GM19023 (cell line): ENCODE measurements at regions not wholly inside any gene's neighbourhood (a gene's known extent, or its start where the extent isn't known, plus 50 kb on each side); places are given as distances from the start of the nearest gene placed in this dataset.

Experiments used
- ATAC-seq: cut with Tn5 transposase; IDR thresholded peaks from one replicate; pipeline ENCODE4 v1.9.1; 2021; ENCODE audit warnings: mild to moderate bottlenecking, moderate library complexity; ENCODE audit not compliant: unreplicated experiment

DNA sequence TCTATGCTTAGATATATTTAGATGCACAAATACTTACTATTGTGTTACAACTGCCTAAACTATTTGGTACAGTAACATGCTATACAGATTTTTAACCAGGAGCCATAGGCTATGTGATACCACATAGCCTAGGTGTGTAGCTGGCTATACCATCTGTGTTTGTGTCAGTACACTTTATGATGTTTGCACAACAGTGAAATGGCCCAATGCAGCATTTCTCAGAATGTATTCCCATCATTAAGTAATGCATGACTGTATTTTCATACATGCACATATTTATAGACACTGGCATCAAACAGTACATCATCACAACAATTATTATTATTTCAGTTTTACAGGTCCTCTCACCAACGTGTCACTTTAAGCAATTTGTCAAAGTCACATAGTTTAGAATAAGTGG is 979.5 kb upstream of the TENM4 start:
- ATAC-seq = no peak

DNA sequence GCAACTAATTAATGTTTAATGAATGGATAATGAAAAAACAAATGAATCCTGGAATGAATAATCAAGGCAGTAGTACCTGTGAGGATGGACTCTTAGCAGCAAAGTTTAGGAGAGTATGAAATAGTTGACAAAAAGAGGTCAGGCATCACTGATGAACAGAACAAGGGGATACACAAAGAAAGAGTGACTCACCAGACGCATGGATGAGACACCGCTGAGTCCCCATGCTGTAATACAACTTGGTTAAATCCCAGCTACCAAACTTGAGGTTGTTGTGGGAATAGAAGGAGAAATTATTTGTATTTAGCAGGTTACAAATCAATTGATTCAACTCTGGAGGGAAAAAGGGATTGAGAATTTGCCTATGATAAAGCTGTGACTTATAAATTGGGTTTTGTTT is 976.9 kb upstream of the TENM4 start:
- no peak for ATAC-seq

DNA sequence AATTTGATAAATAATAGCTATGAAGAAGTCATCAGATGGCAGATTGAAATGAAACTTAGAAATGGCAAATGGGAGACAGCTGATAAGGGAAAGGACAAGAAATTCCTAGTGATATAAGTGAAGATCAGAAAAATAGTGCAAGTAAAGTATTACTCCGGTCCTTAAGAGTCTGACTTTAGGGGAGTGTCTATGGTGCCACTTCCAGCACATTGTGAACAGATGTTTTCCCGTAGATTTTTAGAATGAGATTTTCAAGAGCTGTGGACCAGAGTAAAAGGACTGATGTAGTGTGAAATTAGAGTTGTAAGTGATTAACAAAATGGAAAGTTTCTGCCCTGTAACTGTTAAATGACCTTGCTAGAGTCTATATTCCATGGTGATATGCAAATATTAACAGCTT is 974.8 kb upstream of the TENM4 start:
- ATAC-seq = no peak

DNA sequence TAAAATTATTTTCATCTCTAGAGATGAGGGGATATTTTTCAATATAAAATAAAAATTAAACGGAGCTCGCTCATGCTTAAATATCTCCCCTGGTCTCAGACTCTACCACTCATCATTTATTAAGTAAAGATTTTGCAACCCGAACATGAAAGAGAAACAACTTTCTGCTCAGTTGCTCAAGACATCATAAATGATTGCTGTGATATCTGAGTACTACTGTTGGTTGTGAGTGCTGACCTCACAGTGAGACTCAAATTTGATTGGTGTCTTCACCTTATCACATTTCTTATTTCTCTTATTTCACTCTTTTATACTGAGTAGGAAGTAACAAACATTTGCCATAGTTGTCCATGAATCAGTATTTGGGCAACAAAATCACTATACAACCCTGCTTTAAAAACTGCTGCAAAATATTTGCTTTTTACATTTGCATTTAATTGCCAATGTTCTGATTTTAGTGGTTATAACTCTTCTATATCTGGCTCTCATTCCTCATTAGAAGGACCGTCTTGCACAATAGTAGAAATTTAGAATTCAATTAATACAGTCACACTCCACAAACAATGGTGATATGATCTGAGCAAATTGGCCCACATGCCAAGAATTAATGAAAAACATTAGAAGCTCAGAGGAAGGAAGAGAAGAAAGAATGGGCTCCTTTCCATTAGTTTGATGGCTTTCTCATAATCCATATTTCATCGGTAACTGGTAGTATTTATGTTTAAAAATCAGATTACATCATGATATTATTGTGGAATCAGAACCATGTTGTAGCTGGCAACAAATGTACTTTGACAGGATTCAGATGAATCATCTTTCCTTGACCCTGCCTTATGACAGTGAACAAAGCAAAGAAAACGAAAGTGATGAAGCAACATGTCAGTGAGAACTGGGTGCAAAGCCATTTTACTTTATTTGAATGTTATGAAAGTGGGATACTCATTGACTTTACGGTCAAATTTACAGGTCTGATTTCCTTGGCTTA is 973.6 kb upstream of the TENM4 start:
- ATAC-seq = no peak

DNA sequence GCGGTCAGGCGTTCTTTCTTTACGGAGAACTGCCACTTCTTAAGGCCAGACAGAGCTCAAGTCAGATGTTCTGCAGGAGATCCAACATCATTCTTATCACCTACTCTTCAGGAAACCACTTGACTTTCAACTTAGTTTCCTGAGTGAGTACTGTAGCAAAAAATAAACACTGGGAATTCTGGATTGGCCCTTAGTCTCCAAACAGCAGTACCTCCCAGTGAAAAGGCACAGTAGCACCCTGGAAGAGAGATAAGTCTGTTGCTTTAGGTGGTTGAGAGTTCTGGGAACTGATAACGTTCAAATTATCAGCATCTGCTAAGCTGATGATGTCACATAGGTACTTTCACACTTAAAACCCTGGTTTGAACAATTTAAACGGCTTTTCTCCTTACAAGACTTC is 971.8 kb upstream of the TENM4 start:
- ATAC-seq = no peak

DNA sequence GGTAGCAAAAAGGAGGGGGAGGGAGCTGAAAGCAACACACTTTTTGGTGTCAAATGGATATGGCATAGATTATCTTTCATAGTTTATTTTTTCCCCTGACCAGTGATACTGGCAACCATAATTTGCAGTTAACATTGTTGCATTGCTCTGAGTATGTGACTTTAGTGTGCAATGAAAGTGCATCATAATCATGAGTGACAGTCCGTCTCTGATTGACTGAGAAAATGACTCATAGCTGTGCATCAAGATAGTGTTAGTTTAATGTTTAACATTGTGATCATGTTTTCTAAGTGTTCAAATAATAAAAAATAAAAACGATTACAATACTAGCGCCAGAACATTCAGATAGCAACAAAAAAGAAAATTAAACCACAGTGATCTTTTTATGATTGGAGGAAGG is 952.4 kb upstream of the TENM4 start:
- ATAC-seq = no peak

DNA sequence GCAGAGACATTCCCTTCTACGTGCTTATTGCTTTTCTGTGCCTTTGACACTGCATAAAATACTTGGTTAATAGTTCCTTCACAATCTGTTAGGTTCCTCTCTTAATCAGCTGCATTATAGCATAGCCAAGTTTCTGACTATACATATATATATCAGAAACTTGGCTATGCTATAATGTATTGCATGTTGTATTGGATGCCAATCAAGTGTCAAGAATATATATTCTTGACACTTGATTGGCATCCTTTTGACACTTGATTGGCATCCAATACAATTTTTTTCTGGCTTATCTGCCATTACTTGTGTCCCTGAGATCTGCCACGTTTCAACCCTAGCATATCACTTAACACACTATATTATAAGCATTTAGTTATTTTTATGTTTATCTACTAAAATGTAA is 949.7 kb upstream of the TENM4 start:
- no peak for ATAC-seq

DNA sequence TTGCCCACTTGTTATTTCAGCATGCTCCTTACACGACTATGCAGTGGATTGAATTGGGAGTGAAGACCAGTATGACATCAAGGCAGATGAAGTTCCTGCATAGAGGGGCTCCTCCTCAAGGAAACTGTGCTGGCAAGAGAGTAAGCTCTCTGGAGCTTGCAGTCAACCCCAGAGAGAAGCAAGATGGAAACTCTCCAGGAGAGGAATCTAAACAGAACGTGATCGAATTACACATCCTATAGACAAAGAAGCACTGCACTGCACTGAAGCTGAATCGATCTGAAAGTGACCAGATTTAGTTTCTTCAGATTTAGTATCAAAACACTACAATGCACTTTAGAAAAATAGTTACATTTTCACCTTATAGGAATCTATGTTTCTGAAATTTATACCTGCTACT is 947.7 kb upstream of the TENM4 start:
- ATAC-seq = no peak

DNA sequence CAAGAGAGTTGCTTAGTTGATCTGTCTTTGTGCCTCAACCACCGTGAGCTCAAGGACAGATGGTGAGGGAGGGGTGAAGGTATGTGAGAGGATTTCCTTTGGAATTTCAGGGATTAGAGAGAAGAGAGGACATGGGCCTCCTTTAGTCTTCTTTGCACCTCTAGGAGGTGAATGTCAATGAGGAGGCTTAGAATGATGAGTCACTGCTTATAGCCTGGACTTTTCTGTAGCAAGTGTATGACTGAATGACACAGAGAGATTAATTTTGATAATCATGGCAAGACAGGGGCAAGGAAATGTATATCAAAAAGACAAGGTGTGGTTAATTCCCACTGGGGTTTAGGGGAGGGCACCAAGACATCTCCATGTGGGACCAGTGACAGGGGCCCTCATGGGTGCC is 947.3 kb upstream of the TENM4 start:
- ATAC-seq = no peak

DNA sequence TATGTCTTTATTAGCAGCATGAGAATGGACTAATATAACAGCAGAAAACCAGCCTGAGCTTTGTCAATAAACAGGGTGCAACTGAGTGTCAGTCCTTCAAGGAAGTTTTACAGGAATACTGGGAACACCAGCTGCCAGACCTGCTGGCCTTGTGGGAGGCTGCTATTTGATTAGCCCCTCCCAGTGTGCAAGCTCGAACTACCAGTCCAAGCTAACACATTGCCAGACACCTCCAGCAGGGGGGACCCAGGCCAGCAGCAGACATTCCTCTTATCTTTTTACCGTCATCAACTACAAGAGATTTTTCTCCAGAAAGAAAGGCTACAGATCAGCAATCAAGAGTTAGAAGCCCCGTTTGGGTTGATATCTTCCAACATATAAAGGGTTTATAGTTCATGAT is 942.8 kb upstream of the TENM4 start:
- ATAC-seq = no peak

DNA sequence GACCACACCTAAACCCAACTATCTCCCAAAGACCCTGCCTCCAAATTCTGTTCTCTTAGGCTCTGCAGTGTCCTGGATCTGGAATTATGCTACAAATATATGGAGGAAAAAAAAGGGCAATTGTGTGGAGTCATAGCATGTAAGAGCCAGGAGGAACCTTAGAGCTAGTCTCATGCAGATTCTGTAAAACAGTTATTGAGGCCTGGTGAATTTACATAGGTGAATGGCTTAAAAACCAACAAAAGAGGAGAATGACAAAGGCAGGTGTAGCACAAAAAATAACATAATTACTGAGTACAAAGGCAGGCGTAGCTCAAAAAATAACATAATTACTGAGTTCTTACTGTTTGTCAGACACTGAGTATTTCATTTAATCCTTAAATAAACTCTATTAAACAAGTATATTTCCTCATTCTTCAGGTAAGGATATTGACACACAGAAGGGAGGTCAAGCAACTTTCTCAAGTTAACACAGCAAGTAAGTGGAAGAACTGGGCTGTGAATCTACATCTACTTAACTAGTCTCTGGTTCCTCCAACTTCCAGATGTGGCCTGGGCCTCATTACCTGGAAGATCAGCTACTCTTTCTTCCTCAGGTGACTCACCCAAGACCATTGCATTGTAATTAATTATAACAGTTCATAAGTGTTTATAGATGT is 938.9 kb upstream of the TENM4 start:
- no peak for ATAC-seq

DNA sequence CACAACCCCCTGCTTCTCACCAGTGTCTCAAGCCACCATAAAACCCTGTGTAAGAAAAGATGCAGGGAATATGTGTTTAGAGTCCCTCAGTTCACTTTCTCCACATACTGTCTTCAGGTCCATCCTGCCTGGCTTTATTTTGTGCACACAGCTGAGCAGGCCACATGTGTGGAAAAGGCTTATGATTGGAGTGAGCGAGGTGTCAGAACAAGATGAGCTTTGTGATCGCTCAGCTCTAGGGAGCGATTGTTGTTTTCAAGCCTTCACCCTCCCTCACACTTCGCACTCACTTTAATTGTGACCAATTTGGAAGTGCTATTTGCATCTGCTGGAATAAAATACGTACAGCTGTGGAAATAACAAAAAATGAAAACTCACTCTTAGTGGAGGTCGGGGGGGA is 931.1 kb upstream of the TENM4 start:
- ATAC-seq = no peak

DNA sequence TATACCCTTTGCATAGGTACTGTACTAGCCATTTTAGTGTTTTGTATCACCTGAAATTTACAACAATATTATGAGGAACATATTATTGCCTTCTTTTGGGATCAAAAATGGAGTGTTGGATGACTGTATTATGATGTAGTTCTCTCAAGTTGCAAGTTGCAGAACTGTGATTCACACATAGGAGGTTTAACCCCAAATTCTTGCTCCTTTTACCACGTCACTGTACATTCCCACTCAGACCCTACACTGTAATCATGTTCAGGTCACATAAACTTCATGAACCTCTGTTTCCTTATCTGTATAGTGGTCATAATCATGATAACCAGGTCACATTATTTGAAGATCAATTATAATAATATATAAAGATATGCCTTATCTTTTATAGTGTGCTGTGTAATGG is 925.1 kb upstream of the TENM4 start:
- ATAC-seq = no peak

DNA sequence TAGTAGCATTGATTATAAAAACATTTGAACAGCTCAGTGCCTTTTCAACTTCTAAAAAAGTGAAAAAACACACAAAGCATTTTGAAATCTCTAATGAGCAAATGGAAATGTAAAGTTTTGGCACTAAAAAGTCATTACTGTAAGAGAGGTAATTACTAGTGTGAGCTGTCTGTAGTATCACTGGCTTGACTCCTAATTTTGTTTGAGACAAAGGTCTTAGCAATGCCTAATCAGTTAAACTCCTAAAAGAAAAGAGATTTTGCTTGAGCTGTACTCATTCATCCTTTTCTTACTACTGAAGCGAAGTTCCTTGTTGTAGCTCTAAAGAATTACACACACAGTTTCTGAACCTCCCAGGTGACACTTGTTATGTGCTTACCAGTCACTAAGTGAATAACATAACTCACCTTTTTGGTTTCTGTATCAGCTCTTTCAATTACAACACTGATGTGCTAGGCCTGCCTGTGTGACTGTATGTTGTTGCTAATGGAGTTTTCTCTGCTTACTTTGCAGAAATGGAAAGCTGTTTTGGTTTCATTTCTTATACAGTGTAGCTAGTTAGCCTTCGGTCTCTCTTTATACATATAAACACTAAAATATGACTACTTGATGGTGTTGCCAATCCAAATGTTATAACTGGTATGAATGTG is 924.4 kb upstream of the TENM4 start:
- ATAC-seq = peak; percentile 73

DNA sequence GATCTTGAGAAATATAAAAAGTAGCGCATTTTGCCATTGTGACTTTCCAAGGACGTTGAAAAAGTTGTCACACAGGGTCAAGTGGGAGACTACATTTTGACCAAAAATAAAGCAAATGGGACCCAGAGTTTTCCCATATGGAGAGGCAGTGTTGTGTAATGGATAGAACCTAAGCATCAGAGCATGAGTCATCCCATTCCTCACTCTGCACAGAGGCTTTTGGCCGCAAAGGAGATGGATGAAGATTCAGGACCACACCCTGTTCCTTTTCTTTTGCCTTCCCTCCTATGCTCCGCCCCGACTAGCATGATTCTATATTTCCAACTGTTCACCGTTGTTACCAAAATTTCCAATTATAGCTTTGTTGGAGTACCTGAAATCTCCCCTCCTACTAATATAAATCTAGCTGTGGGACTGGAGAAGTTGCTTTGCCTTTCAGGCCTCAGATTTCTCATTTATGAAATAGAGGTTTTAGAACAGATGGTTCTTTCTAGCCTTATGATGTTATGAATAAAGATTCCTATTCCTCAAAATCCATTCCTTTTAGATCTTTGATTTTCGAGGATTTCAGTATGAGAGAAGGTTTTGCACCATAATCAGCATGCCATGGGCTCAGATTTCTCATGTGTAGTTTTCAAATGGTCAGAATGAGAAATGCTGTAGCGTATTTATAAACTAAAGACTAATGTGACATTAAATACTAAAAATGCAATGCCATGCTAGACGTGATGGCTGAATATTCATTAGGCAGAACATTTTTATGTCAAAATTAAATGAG is 921.9 kb upstream of the TENM4 start:
- ATAC-seq = no peak

DNA sequence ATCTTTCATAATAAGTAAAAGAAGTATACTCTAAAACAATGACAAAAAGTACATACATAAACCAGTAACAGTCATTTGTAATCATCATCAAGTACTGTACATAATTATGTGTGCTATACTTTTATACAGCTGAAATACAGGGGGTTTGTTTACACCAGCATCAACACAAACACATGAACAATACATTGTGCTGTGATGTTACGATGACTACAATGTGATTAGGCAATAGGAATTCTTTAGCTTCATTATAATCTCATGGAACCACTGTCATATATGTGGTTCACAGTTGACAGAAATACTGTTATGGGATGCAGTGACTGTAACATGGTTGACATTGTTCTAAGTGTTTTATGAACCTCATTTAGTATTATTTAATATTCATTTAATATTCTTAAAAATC is 914.4 kb upstream of the TENM4 start:
- no peak for ATAC-seq

DNA sequence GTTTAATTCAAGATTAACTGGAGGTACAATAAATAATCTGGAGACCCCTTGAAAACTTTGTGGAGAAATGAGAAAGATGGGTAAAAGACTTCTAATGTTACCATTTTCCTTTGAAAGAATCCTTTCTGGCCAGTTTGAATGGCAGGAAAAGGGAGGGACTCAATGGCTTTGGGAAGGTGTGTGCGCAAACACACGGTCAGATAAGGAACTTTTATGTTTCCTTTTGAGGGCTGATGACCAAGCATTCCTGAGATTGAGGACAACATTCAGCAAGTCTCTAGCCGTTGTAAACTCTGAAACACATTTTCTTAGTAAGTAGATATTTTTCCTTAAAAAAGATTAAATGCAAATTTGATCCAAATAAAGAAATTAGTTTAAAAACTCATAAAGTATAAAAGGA is 909.7 kb upstream of the TENM4 start:
- ATAC-seq = no peak

DNA sequence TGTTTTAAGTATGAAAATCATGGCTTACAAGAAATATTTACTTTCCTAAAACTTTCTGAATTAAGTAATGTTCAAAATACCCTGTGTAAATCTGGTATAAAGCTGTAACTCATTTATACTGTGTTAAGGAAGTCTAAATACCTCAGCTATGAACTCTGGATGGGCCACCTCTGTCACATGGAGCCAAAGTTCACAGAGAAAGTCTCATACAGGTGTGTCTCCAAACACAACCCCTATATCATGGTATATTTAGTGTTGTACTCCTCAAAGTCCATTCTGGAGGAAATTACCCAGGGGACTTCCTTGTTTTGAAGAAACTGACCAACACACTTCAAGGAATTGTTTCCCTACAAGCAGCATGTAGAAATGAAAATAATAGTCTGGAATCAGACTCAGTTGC is 909.2 kb upstream of the TENM4 start:
- no peak for ATAC-seq

DNA sequence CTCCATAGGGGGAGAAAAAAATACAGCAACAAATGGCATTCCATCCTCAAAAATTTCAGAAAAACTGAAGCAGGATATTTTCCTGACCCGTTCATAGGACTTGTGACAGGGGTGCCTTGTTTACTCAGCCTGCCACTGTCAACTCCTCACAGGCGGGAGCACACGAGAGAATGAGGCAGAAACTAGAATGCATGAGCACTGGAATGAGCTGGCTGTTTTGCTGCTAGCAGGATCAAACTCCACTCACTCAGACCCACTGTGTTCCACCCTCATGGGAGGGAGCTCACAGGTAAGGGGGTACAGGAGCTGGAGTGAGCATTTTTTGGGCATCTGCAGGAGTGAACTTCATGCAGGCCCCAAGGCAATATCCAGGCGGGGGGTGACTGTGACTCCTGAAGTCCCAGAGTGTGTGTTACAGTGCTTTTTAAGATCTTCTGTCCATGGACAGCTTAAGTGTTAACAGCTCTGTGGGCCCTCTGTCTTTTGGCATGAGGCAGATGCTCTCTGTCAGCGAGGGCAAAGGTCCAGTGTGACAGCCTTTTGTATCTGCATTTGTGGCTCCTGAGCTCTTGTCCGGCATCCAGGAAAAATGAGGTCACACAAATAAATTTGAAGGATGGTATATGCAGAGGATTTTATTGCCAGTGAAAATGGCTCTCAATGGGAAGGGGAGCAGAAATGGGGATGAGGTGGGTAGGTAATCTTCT is 905.7 kb upstream of the TENM4 start:
- no peak for ATAC-seq

DNA sequence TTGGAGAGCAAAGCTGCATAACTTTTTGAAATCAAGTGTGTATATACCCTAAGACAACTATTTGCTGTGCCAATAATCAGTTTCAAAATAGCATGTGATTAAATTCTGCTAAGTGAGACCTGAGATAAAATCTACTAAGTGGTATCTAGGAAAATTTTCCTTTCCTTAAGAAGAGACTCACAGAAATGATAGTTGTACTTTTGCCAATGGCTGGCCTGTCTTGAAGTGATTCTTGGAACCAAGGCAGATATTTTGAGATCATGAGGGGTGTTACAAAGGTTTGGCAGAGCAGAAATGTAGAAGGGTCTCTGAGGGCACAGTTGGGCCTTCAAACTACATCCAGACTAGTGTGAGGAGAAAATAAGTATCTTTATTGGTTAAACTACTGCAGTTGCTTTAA is 902.6 kb upstream of the TENM4 start:
- no peak for ATAC-seq

DNA sequence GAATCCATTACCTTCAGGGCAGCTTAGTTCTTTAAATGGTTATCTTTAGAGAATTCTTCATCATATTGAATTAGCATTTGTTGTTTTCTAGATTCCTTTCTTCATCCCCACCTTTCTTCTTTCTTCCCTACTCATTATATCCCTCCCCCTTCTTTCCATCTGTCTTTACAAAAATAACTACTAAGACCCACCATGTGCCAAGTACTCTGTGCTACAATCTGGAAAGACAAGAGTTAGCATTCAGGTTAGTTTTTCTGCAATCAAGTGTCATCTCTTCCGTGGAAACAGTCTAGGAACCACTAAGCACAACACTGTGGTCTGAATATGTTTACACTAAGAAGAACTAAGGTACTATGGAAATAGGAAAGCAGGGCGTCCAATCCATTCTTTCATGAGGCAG is 897.4 kb upstream of the TENM4 start:
- ATAC-seq = no peak
